Activated naive CD8-positive, alpha-beta T cell treated with anti-CD3 and anti-CD28 coated beads, Interleukin-2, amount 50 U/mL, for 24 hours (primary cell): ENCODE measurements at regions not wholly inside any gene's neighbourhood (a gene's known extent, or its start where the extent isn't known, plus 50 kb on each side); places are given as distances from the start of the nearest gene placed in this dataset.

ENCODE experiments used
- ATAC-seq: fragments of 150-1000 bp; cut with Tn5 transposase; one replicate; pipeline ENCODE4 v1.10.0; 2021
- DNase-seq: peaks from one replicate; pipeline ENCODE4 v3.0.0; 2021
- H3K27ac Mint-ChIP-seq: one replicate; pipeline ENCODE4 v1.8.0; 2021; ENCODE audit warnings: mild to moderate bottlenecking, mixed read lengths
- H3K27me3 Mint-ChIP-seq: one replicate; pipeline ENCODE4 v1.8.0; 2021; ENCODE audit warnings: mixed read lengths
- H3K36me3 Mint-ChIP-seq: one replicate; pipeline ENCODE4 v1.8.0; 2021; ENCODE audit warnings: low read depth, mixed read lengths
- H3K4me1 Mint-ChIP-seq: one replicate; pipeline ENCODE4 v1.8.0; 2021; ENCODE audit warnings: mixed read lengths
- H3K4me3 Mint-ChIP-seq: one replicate; pipeline ENCODE4 v1.8.0; 2021; ENCODE audit warnings: mild to moderate bottlenecking, moderate library complexity, mixed read lengths
- H3K9me3 Mint-ChIP-seq: one replicate; pipeline ENCODE4 v1.8.0; 2021; ENCODE audit warnings: mixed read lengths

DNA sequence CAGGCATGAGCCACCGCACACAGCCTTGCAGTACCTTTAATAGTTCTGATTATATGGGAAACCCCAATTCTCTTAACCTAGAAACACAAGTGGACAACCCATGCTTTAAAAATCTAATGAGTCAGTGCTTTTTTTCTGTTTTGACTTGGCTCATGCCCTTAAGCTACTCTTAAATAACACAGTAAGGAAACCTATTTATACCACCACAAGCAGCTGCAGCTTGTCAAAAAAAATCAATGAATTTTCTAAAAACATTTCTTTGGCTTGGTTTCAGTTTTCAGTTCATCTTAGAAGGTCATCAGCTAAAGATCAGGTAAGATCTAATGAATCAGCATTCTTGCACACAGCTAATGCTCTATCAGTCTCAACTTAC, 124.1 kb upstream of the DST start:
- Mint-ChIP-seq H3K9me3 (no peaks in the 10 kb centered on the region), H3K4me3 (no peak overlapping the region), H3K27ac (no peak overlapping the region), H3K4me1 (no peaks in the 10 kb centered on the region), H3K27me3 (peaks cover 2% of the 10 kb centered on the region), H3K36me3 (no peaks in the 10 kb centered on the region)
- no peak for DNase-seq
- ATAC-seq, result no peak

DNA sequence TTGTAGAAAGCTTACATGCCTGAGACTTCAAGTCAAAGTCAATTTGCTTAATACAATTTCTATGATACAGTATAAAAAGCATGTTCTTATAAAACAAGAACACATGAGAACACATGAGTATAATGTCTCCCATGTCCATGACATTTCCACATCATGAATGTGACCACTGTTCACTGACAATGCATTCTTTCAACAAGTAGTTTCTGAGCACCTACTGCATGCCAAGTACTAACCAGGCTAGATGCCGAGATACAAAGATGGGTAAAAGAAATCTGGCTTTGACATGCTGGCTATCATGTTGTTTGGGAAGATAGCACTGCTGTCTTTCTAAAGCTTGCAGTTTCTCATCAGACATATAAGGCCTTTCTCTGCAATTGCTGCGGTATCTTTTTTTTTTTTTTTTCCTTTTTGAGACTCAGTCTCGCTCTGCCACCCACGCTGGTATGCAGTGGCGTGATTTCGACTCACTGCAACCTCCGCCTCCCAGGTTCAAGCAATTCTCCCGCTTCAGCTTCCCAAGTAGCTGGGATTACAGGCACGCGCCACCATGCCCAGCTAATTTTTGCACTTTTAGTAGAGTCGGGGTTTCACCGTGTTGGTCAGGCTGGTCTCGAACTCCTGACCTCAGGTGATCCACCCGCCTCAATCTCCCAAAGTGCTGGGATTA, 123.6 kb upstream of the DST start:
- H3K36me3 Mint-ChIP-seq, result no peaks in the 10 kb centered on the region
- DNase-seq (no peak), ATAC-seq (no peak)
- H3K4me3 Mint-ChIP-seq, result no peak overlapping the region
- no peak overlapping the region for H3K27ac Mint-ChIP-seq
- H3K9me3 Mint-ChIP-seq, result no peaks in the 10 kb centered on the region
- H3K27me3 Mint-ChIP-seq, result peaks cover 2% of the 10 kb centered on the region
- no peaks in the 10 kb centered on the region for H3K4me1 Mint-ChIP-seq

DNA sequence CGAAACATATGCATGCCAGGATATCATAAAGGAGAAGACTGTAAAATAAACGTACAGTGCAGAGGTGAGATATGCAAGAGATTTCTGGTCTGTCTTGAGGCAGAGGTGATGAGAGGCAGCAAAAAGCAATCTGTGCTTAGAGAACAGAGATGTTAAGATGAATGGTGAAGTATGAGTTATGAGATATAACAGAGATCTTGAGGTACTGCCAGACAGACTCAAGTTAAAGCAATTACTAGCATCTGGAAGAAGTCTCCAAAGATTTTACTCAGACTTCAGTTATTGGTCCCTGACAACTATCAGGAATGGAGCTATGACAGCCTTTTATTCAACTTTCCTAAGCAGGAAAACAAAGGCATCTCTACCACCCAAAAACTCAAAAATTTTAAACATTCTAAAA, 122.8 kb upstream of the DST start:
- no peaks in the 10 kb centered on the region for H3K9me3 Mint-ChIP-seq
- no peak overlapping the region for H3K4me3 Mint-ChIP-seq
- no peaks in the 10 kb centered on the region for H3K4me1 Mint-ChIP-seq
- DNase-seq (no peak), ATAC-seq (no peak)
- no peaks in the 10 kb centered on the region for H3K36me3 Mint-ChIP-seq
- H3K27me3 Mint-ChIP-seq, result peaks cover 2% of the 10 kb centered on the region
- no peak overlapping the region for H3K27ac Mint-ChIP-seq

DNA sequence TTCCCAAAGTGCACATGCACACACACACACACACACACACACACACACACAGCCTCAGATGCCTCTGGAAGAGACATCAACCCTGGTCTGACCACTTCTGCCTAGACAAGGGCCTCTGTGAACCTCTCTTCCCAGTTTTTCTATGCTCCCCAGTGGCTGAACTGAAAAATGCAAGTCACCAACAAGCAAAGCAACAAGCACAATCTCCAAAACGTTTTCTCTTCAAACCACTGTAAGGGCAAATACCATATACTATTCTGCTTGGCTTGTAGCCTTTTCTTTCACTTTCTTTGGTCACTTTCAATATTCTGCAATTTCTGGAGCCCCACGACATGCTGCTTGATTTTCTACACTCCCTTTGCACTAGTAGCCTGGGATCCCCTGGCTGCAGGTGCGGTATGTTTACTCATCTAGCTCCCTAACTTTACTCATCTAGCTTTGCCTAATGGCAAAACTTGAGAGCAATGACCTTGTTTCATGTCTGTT, 121.4 kb upstream of the DST start:
- no peaks in the 10 kb centered on the region for H3K27me3 Mint-ChIP-seq
- no peak overlapping the region for H3K27ac Mint-ChIP-seq
- H3K9me3 Mint-ChIP-seq, result no peaks in the 10 kb centered on the region
- H3K4me1 Mint-ChIP-seq, result no peaks in the 10 kb centered on the region
- ATAC-seq (no peak), DNase-seq (no peak)
- no peaks in the 10 kb centered on the region for H3K36me3 Mint-ChIP-seq
- no peak overlapping the region for H3K4me3 Mint-ChIP-seq

DNA sequence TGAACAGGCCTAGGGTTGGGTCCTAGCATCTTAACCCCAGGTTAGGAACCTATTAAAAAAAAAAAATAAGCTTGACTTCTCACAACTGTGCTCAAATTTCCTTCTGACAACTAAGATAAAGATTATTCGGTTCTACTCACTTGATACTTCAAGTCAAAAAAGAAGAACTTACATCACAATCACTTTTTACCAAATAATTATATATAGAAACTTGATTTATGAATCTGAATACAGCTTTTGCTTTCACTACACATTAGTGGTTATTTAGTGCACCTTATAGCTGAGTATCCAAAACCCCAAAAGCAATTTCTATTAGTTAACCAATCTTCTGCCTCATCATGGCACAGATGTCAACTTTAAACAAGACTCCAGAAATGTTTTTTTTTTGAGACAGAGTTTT, 119.0 kb upstream of the DST start:
- no peak for DNase-seq
- Mint-ChIP-seq H3K36me3 (no peaks in the 10 kb centered on the region), H3K27me3 (no peaks in the 10 kb centered on the region), H3K27ac (no peak overlapping the region), H3K4me1 (no peaks in the 10 kb centered on the region), H3K9me3 (no peaks in the 10 kb centered on the region), H3K4me3 (no peak overlapping the region)
- no peak for ATAC-seq

DNA sequence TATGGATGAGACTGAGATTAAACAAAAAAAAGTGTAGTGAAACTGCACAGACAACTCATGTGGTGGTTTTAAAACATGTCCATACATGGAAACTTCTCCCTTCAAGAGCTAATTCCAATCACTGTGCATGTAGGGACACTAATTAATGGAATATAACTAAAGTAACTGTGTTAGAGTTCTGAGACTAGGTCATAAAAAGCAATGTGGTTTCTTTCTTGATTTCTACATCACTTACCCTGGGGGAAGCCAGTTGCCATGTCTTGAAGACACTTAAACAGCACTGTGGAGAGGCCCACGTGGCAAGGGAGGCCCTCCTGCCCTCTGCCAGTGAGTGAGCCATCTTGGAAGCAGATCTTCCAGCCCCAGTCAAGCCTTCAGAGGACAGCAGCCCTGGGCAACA, 118.2 kb upstream of the DST start:
- Mint-ChIP-seq H3K4me1 (no peaks in the 10 kb centered on the region), H3K36me3 (no peaks in the 10 kb centered on the region), H3K27me3 (no peaks in the 10 kb centered on the region), H3K27ac (no peak overlapping the region), H3K4me3 (no peak overlapping the region), H3K9me3 (no peaks in the 10 kb centered on the region)
- DNase-seq (no peak), ATAC-seq (no peak)

DNA sequence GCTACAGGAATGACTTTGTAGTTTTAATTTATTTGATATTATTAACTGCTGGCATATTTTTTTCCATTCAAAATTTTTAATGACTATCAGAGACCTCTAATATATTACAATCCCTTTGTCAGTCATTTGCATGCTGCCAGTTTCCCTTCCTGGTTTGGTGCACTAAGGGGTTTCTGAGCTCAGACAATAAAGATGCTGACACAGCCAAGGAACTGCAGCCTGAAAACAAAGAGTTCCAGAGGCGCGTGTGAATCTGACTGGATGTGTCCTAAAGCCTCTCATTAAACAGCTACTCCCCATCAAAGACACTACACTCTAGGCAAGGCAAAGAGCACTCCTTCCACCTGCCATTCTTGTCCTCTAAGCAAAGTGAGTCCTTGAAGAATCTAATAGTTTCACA, 116.8 kb upstream of the DST start:
- no peak for ATAC-seq
- Mint-ChIP-seq H3K27ac (no peak overlapping the region), H3K9me3 (no peaks in the 10 kb centered on the region)

DNA sequence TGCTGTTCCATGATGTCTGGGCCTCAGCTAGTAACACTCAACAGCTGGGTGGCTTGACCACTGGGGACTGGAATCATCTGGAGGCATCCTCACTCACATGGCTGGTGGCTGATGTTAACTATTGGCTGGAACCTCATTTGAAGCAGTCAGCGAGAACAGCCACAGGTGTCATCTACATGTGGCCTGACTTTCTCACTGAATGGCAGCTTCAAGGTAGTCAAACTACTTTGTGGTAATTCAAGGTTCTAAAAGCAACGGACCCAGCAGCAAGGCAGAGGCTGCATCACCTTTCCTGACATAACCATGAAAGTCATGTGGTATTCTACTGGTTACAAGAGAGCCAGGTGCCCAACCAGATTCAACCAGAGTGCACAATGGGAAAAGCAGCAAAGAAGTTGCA, 115.9 kb upstream of the DST start:
- no peak for DNase-seq
- Mint-ChIP-seq H3K4me1 (peaks cover under 1% of the 10 kb centered on the region), H3K36me3 (no peaks in the 10 kb centered on the region), H3K27me3 (no peaks in the 10 kb centered on the region), H3K9me3 (no peaks in the 10 kb centered on the region), H3K27ac (no peak overlapping the region), H3K4me3 (no peak overlapping the region)
- ATAC-seq, result no peak

More for the DNA sequence above, 116.8 kb upstream of the DST start:
- H3K36me3 Mint-ChIP-seq, result no peaks in the 10 kb centered on the region
- DNase-seq, result no peak
- H3K4me1 Mint-ChIP-seq, result no peaks in the 10 kb centered on the region
- no peak overlapping the region for H3K4me3 Mint-ChIP-seq
- no peaks in the 10 kb centered on the region for H3K27me3 Mint-ChIP-seq

DNA sequence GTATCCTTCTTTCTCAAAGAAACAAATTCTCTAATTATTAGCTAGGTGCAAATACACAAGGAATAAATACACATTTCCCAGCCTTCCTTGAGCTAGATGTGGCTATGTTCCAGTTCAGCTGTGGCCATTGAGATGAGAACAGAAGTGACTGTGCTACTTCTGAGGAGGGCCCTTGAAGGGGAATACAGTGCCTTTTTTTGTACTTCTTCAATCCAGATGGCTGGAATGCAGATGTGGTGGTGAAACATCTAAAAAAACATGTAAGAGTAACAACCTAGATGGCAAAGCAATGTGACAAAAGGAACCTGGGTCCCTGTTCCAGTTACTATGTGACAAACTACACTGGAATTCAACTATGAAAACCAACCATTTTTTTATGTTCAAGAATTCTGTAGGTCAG, 115.4 kb upstream of the DST start:
- ATAC-seq (no peak), DNase-seq (no peak)
- H3K27me3 Mint-ChIP-seq, result no peaks in the 10 kb centered on the region
- H3K4me3 Mint-ChIP-seq, result no peak overlapping the region
- H3K36me3 Mint-ChIP-seq, result no peaks in the 10 kb centered on the region
- H3K27ac Mint-ChIP-seq, result no peak overlapping the region
- peaks cover 2% of the 10 kb centered on the region for H3K4me1 Mint-ChIP-seq
- no peaks in the 10 kb centered on the region for H3K9me3 Mint-ChIP-seq

DNA sequence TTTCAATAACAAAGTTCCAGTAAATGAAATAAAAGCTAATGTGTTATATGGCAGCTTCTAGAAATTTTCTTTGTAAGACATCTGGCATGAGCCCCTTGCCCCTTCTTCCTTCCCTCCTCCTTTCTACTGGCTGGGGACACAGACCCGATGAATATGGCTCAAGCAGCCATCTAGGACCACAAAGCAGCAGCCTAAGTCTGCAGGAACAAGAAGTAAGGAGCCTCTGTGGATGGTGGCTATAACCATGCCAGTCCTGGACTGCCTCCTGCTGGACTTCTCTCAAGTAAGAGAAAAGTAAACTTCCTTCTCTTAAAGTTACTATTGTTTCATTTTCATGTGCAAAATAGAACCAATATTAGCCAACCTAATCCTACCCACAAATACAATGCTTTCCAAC, 114.9 kb upstream of the DST start:
- peaks cover 2% of the 10 kb centered on the region for H3K27me3 Mint-ChIP-seq
- no peak for DNase-seq
- H3K27ac Mint-ChIP-seq, result no peak overlapping the region
- no peaks in the 10 kb centered on the region for H3K36me3 Mint-ChIP-seq
- no peaks in the 10 kb centered on the region for H3K9me3 Mint-ChIP-seq
- no peak for ATAC-seq
- peaks cover 5% of the 10 kb centered on the region for H3K4me1 Mint-ChIP-seq
- no peak overlapping the region for H3K4me3 Mint-ChIP-seq

DNA sequence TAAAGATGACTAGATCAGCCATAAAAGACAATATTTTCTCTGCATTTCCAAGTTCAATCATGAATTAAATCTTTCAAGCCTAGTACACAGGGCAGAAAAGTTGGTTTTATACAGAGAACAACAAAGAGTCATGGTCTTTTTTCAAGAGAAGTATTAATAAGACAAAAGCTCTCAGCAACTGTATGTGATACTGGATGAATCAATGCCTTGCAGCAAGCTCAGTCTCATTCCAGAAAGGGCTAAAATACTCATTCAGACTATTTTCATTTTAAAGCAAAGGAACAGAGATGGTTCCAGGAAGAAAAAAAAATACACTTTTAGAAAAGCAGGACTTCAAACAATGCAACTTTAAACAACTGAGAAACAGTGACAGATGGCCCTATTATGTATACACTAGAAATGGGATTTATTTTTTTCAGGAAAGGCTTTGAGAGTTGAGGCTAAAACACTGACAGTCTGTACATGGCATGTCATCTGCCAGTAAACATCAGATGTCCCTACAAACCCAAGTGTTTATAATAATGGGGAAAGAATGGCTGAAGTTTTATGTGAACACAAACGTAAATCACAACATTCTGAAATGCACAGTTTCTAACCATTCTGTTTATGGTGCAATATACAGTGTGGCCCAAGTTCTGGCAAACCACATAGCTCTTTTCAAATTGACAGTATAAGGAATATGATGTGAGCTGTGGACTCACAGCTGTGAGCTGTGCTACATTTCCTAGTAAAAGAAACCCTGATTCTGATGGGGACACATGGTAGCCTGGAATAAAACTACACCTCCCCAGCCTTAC, 114.3 kb upstream of the DST start:
- peaks cover 2% of the 10 kb centered on the region for H3K27me3 Mint-ChIP-seq
- H3K4me3 Mint-ChIP-seq, result no peak overlapping the region
- ATAC-seq (no peak), DNase-seq (no peak)
- no peak overlapping the region for H3K27ac Mint-ChIP-seq
- no peaks in the 10 kb centered on the region for H3K36me3 Mint-ChIP-seq
- peaks cover 5% of the 10 kb centered on the region for H3K4me1 Mint-ChIP-seq
- H3K9me3 Mint-ChIP-seq, result no peaks in the 10 kb centered on the region

DNA sequence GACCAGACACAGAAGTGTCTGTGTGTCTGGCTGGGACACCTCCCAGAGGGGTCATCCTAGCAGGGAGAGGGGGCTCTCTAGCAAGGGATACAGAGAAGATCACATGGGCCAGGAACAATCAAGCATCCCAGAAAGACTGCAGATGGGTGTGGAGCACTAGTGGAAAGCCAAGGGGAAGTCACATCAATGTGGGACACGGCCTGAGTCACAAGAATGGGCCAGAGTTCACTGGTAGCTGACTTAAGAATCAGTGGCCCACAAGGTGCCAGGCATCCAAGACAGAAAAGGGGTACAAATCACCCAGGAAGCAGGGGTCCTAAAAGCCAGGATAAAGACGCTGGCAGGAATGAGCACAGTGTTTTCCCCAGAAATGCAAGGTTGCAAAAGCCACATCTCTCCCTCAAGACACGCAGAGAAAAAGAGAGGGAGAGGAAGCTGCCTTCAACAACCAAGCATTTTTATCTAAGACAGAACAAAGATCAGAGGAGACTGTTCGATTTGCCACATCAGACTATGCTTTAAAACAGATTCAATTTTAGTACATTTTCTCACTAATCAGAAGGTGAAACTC, 113.6 kb upstream of the DST start:
- ATAC-seq, result no peak
- H3K4me1 Mint-ChIP-seq, result peaks cover 7% of the 10 kb centered on the region
- no peak overlapping the region for H3K4me3 Mint-ChIP-seq
- peaks cover 2% of the 10 kb centered on the region for H3K27me3 Mint-ChIP-seq
- no peaks in the 10 kb centered on the region for H3K36me3 Mint-ChIP-seq
- DNase-seq, result no peak
- no peaks in the 10 kb centered on the region for H3K9me3 Mint-ChIP-seq
- no peak overlapping the region for H3K27ac Mint-ChIP-seq

DNA sequence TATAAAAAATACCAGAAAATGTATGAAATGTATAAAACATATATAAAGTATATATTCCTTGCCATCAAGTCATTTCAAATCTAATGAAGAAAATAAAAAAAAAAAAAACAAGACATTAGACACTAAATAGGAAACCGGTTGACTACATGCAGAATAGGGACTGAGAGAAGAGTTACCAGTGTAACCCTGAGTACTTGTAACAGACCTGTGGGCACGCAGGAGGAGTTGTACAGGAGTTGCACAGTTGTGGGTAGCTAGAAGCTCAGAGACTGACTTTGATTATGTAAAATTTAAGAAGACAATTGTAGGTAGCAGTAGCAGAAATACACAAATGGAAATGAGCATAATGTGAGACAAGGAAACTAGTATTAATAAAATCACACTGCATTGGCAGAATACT, 112.4 kb upstream of the DST start:
- Mint-ChIP-seq H3K27ac (no peak overlapping the region), H3K4me3 (no peak overlapping the region), H3K4me1 (peaks cover 8% of the 10 kb centered on the region), H3K36me3 (no peaks in the 10 kb centered on the region), H3K27me3 (peaks cover 2% of the 10 kb centered on the region), H3K9me3 (no peaks in the 10 kb centered on the region)
- DNase-seq (no peak), ATAC-seq (no peak)

DNA sequence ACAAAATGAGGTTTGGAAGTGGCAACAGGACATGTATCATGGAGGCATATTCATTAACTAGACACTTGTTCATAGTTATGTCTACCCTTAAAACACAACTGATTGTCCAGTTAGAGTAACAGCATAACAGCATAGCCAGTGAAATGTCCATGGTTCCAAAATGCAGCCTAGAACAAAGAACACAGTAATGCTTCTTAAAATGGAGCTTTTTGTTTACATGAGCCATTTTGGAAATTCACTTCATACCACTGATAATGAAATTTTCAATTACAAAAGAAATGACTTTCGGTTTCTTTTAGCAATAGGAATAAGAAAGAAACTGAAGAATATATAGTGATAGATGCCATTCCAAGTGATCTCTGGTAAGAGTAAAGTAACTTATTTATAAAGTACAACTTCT, 111.1 kb upstream of the DST start:
- H3K36me3 Mint-ChIP-seq, result no peaks in the 10 kb centered on the region
- ATAC-seq (no peak), DNase-seq (no peak)
- no peak overlapping the region for H3K27ac Mint-ChIP-seq
- peaks cover 2% of the 10 kb centered on the region for H3K27me3 Mint-ChIP-seq
- peaks cover 15% of the 10 kb centered on the region for H3K4me1 Mint-ChIP-seq
- no peaks in the 10 kb centered on the region for H3K9me3 Mint-ChIP-seq
- H3K4me3 Mint-ChIP-seq, result no peak overlapping the region

DNA sequence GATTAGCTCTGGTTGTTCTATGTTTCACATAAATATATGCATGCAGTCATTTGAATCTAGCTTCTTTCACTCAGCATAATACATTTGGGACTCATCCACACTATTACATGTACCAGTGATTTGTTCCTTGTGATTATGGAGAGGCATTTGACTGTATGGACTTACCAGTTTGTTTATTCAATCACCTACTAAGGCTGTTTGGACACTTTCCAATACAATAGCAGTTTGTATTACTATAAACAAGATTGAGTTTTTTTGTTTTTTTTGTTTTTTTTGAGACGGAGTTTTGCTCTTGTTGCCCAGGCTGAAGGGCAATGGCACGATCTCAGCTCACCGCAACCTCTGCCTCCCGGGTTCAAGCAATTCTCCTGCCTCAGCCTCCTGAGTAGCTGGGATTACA, 109.8 kb upstream of the DST start:
- Mint-ChIP-seq H3K27me3 (peaks cover 2% of the 10 kb centered on the region), H3K4me1 (peaks cover 15% of the 10 kb centered on the region), H3K36me3 (no peaks in the 10 kb centered on the region), H3K4me3 (no peak overlapping the region), H3K9me3 (no peaks in the 10 kb centered on the region), H3K27ac (no peak overlapping the region)
- ATAC-seq (no peak), DNase-seq (no peak)
